H9 (cell line): ENCODE measurements at regions not wholly inside any gene's neighbourhood (a gene's known extent, or its start where the extent isn't known, plus 50 kb on each side); places are given as distances from the start of the nearest gene placed in this dataset.

Source experiments
- DNase-seq: peaks from one replicate; pipeline ENCODE4 v3.0.0-alpha.2; 2017
- H2AFZ ChIP-seq: one replicate; pipeline ENCODE4 v1.6.1; 2013; ENCODE audit warnings: mild to moderate bottlenecking, low read length, control low read depth, moderate library complexity
- H2AK5ac ChIP-seq: 2 replicates; pipeline ENCODE4 v1.6.1; 2013; ENCODE audit warnings: low read length, control low read depth, mixed read lengths; ENCODE audit not compliant: insufficient read length
- H2BK120ac ChIP-seq: one replicate; pipeline ENCODE4 v1.6.1; 2013; ENCODE audit warnings: low read depth, mild to moderate bottlenecking, low read length, control low read depth, inconsistent platforms; ENCODE audit not compliant: poor library complexity, severe bottlenecking
- H2BK12ac ChIP-seq: 2 replicates; pipeline ENCODE4 v1.6.1; 2013; ENCODE audit warnings: low read length, control low read depth, mixed read lengths, low read depth; ENCODE audit not compliant: insufficient read length
- H2BK15ac ChIP-seq: 2 replicates; pipeline ENCODE4 v1.6.1; 2013; ENCODE audit warnings: low read depth, low read length, control low read depth
- H2BK20ac ChIP-seq: one replicate; pipeline ENCODE4 v1.6.1; 2013; ENCODE audit warnings: low read depth, mild to moderate bottlenecking, low read length, control low read depth, inconsistent platforms; ENCODE audit not compliant: poor library complexity, severe bottlenecking
- H2BK5ac ChIP-seq: 2 replicates; pipeline ENCODE4 v1.6.1; 2013; ENCODE audit warnings: low read length, control low read depth, mixed read lengths; ENCODE audit not compliant: insufficient read length
- H3K14ac ChIP-seq: 2 replicates; pipeline ENCODE4 v1.6.1; 2013; ENCODE audit warnings: low read length, control low read depth; ENCODE audit not compliant: insufficient read depth
- H3K18ac ChIP-seq: 2 replicates; pipeline ENCODE4 v1.6.1; 2013; ENCODE audit warnings: low read depth, mild to moderate bottlenecking, mixed read lengths, low read length, control low read depth; ENCODE audit not compliant: insufficient read length
- H3K23ac ChIP-seq: 2 replicates; pipeline ENCODE4 v1.6.1; 2013; ENCODE audit warnings: low read length, control low read depth, mixed read lengths, low read depth; ENCODE audit not compliant: insufficient read length
- H3K23me2 ChIP-seq: 2 replicates; pipeline ENCODE4 v1.6.1; 2013; ENCODE audit warnings: low read depth, mild to moderate bottlenecking, mixed read lengths, low read length, control low read depth; ENCODE audit not compliant: insufficient read length, poor library complexity, severe bottlenecking
- H3K27ac ChIP-seq: 2 replicates; pipeline ENCODE4 v1.5.1; 2013; ENCODE audit warnings: low read length, control low read depth, mixed read lengths, low read depth; ENCODE audit not compliant: insufficient read length
- H3K27me3 ChIP-seq: 2 replicates; pipeline ENCODE4 v1.6.1; 2013; ENCODE audit warnings: low read length, control low read depth, inconsistent platforms; ENCODE audit not compliant: insufficient read depth
- H3K4ac ChIP-seq: 2 replicates; pipeline ENCODE4 v1.6.1; 2013; ENCODE audit warnings: low read depth, mild to moderate bottlenecking, control low read depth, inconsistent platforms, low read length, moderate library complexity
- H3K4me1 ChIP-seq: 2 replicates; pipeline ENCODE4 v1.6.1; 2013; ENCODE audit warnings: low read length, control low read depth, inconsistent platforms; ENCODE audit not compliant: insufficient read depth
- H3K4me2 ChIP-seq: 2 replicates; pipeline ENCODE4 v1.6.1; 2013; ENCODE audit warnings: low read length, control low read depth, mixed read lengths; ENCODE audit not compliant: insufficient read length, insufficient read depth
- H3K56ac ChIP-seq: 2 replicates; pipeline ENCODE4 v1.6.1; 2013; ENCODE audit warnings: low read depth, mild to moderate bottlenecking, mixed read lengths, low read length, control low read depth; ENCODE audit not compliant: insufficient read length
- H3K79me1 ChIP-seq: 2 replicates; pipeline ENCODE4 v1.6.1; 2013; ENCODE audit warnings: low read depth, mild to moderate bottlenecking, moderate library complexity, low read length, control low read depth, inconsistent platforms; ENCODE audit not compliant: insufficient read depth, poor library complexity, severe bottlenecking
- H3K79me2 ChIP-seq: 2 replicates; pipeline ENCODE4 v1.6.1; 2013; ENCODE audit warnings: low read length, control low read depth, inconsistent platforms; ENCODE audit not compliant: insufficient read depth
- H3K9ac ChIP-seq: 2 replicates; pipeline ENCODE4 v1.6.1; 2013; ENCODE audit warnings: low read length, control low read depth, mixed read lengths; ENCODE audit not compliant: insufficient read length; ENCODE audit errors: extremely low read depth
- H3K9me3 ChIP-seq: one replicate; pipeline ENCODE4 v1.6.1; 2013; ENCODE audit warnings: low read depth, low read length, inconsistent platforms; ENCODE audit not compliant: control insufficient read depth
- H3T11ph ChIP-seq: one replicate; pipeline ENCODE4 v1.6.1; 2013; ENCODE audit warnings: mild to moderate bottlenecking, low read length, control low read depth, inconsistent platforms
- H4K20me1 ChIP-seq: one replicate; pipeline ENCODE4 v1.6.1; 2013; ENCODE audit not compliant: control insufficient read depth, insufficient read length, insufficient read depth
- H4K5ac ChIP-seq: 2 replicates; pipeline ENCODE4 v1.6.1; 2013; ENCODE audit warnings: low read depth, mild to moderate bottlenecking, mixed read lengths, low read length, control low read depth; ENCODE audit not compliant: insufficient read length
- H4K8ac ChIP-seq: replicated peaks from 2 replicates; pipeline ENCODE4 v1.6.1; 2013; ENCODE audit warnings: low read length, control low read depth, mixed read lengths, low read depth; ENCODE audit not compliant: insufficient read length
- H4K91ac ChIP-seq: 2 replicates; pipeline ENCODE4 v1.6.1; 2013; ENCODE audit warnings: low read depth, mild to moderate bottlenecking, moderate library complexity, mixed read lengths, low read length, control low read depth; ENCODE audit not compliant: insufficient read length
- H3K27ac Mint-ChIP-seq, 3 experiments: 2 replicates in 2 of 3; 3 replicates in 1 of 3; pipeline ENCODE4 v1.8.0; 2020 to 2021; ENCODE audit warnings: mixed read lengths in 3 of 3, mild to moderate bottlenecking in 1 of 3, moderate library complexity in 1 of 3
- H3K27me3 Mint-ChIP-seq: 2 replicates; pipeline ENCODE4 v1.8.0; 2021; ENCODE audit warnings: low read depth, mild to moderate bottlenecking, moderate library complexity, mixed read lengths
- H3K36me3 Mint-ChIP-seq, 3 experiments: 2 replicates in 2 of 3; 3 replicates in 1 of 3; pipeline ENCODE4 v1.8.0; 2020 to 2021; ENCODE audit warnings: low read depth in 3 of 3, mixed read lengths in 3 of 3; ENCODE audit not compliant: insufficient read depth in 1 of 3
- H3K4me1 Mint-ChIP-seq, 2 experiments: 2 replicates each; pipeline ENCODE4 v1.8.0; 2020; ENCODE audit warnings: mixed read lengths in 2 of 2
- H3K4me3 Mint-ChIP-seq, 2 experiments: 2 replicates in 1 of 2; 3 replicates in 1 of 2; pipeline ENCODE4 v1.8.0; 2020 to 2021; ENCODE audit warnings: mild to moderate bottlenecking in 2 of 2, mixed read lengths in 2 of 2, moderate library complexity in 1 of 2
- H3K9me3 Mint-ChIP-seq, 2 experiments: 2 replicates in 1 of 2; 3 replicates in 1 of 2; pipeline ENCODE4 v1.8.0; 2020; ENCODE audit warnings: mild to moderate bottlenecking in 2 of 2, mixed read lengths in 2 of 2, moderate library complexity in 1 of 2
- WGBS: extraction: QIAGEN DNeasy Blood & Tissue Kit; methylation state at CpG from one replicate; pipeline ENCODE4 v1.1.7; 2013; ENCODE audit warnings: missing lambda C conversion rate, low lambda C conversion rate, mixed read lengths; ENCODE audit not compliant: insufficient read length; ENCODE audit errors: extremely low coverage; 5-methylcytosine and 5-hydroxymethylcytosine counted together
- TF ChIP-seq, protein P1 (sequence below): fragments of 200-600 bp; sonication (generic); conservative IDR thresholded peaks from 3 replicates; pipeline ENCODE4 v1.8.0; 2021; ENCODE audit warnings: antibody characterized with exemption, mild to moderate bottlenecking

DNA sequence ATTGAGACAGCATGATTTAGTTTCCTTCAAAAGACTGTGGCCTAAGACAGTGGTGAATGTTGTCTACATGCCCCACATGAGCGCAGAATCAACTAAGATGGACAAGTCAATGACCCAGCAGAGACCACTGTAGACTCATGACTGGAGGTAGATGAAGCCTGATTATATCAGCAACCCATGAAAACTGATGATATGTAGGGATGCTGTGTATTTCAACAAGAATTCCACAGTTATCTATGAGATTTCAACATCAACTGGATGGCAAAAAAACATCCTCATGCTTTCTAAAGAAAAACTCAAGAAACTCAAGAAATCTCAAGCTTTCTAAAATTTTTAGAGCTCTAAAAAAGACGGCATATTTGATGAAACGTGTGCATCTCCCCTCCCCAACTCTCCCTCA is 413.9 kb upstream of the LYPLAL1 start:
- no peak overlapping the region for H3K23ac ChIP-seq
- H3K4me3 Mint-ChIP-seq, result no peak overlapping the region
- TF ChIP-seq, protein P1, sequence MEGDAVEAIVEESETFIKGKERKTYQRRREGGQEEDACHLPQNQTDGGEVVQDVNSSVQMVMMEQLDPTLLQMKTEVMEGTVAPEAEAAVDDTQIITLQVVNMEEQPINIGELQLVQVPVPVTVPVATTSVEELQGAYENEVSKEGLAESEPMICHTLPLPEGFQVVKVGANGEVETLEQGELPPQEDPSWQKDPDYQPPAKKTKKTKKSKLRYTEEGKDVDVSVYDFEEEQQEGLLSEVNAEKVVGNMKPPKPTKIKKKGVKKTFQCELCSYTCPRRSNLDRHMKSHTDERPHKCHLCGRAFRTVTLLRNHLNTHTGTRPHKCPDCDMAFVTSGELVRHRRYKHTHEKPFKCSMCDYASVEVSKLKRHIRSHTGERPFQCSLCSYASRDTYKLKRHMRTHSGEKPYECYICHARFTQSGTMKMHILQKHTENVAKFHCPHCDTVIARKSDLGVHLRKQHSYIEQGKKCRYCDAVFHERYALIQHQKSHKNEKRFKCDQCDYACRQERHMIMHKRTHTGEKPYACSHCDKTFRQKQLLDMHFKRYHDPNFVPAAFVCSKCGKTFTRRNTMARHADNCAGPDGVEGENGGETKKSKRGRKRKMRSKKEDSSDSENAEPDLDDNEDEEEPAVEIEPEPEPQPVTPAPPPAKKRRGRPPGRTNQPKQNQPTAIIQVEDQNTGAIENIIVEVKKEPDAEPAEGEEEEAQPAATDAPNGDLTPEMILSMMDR, result no peak
- no peak overlapping the region for H4K91ac ChIP-seq
- no peak overlapping the region for H2BK20ac ChIP-seq
- no peaks in the 10 kb centered on the region for H3K36me3 Mint-ChIP-seq
- H3K23me2 ChIP-seq, result no peaks in the 10 kb centered on the region
- peak overlapping the region in 1 of 3 experiments; percentile 9; a peak in 1 of 7 replicates for H3K27ac Mint-ChIP-seq
- no peaks in the 10 kb centered on the region for H3K79me2 ChIP-seq
- H3K14ac ChIP-seq, result no peak overlapping the region
- no peak overlapping the region for H2BK12ac ChIP-seq
- H2AFZ ChIP-seq, result no peak overlapping the region
- H3K79me1 ChIP-seq, result no peaks in the 10 kb centered on the region
- H3K4me1 Mint-ChIP-seq, result no peaks in the 10 kb centered on the region
- H3K27me3 Mint-ChIP-seq, result no peaks in the 10 kb centered on the region
- no peak overlapping the region for H3K4ac ChIP-seq
- no peak overlapping the region for H3T11ph ChIP-seq
- H4K5ac ChIP-seq, result no peak overlapping the region
- H3K18ac ChIP-seq, result no peak overlapping the region
- no peaks in the 10 kb centered on the region for H3K4me1 ChIP-seq
- DNase-seq, result no peak
- no peak overlapping the region for H3K9ac ChIP-seq
- H3K9me3 Mint-ChIP-seq, result peaks cover 2 to 4% of the 10 kb centered on the region in 2 experiments; a peak in 2 of 5 replicates
- no CpG with 5 or more reads among the region's 3 CpGs for WGBS
- no peak overlapping the region for H3K4me2 ChIP-seq
- no peaks in the 10 kb centered on the region for H4K20me1 ChIP-seq
- no peak overlapping the region for H2BK5ac ChIP-seq
- no peak overlapping the region for H2AK5ac ChIP-seq
- H3K27me3 ChIP-seq, result no peaks in the 10 kb centered on the region
- H4K8ac ChIP-seq, result no peak overlapping the region
- no peak overlapping the region for H3K56ac ChIP-seq
- H2BK120ac ChIP-seq, result no peak overlapping the region
- H3K9me3 ChIP-seq, result no peaks in the 10 kb centered on the region
- no peak overlapping the region for H2BK15ac ChIP-seq
- no peak overlapping the region for H3K27ac ChIP-seq
